Hematopoietic multipotent progenitor cell treated with erythropoietin and hydrocortisone succinate and interleukin-3 and kit ligand, for 8 days (in vitro differentiated cells): ENCODE measurements at regions not wholly inside any gene's neighbourhood (a gene's known extent, or its start where the extent isn't known, plus 50 kb on each side); places are given as distances from the start of the nearest gene placed in this dataset.
"Not testable (repeated sequence)": the region's sequence is repeated elsewhere in the genome, so short reads cannot be mapped to it uniquely, and the experiment has no call there.

ENCODE experiments used
- DNase-seq: peaks from one replicate; pipeline ENCODE4 v3.0.0-alpha.2; 2015

DNA sequence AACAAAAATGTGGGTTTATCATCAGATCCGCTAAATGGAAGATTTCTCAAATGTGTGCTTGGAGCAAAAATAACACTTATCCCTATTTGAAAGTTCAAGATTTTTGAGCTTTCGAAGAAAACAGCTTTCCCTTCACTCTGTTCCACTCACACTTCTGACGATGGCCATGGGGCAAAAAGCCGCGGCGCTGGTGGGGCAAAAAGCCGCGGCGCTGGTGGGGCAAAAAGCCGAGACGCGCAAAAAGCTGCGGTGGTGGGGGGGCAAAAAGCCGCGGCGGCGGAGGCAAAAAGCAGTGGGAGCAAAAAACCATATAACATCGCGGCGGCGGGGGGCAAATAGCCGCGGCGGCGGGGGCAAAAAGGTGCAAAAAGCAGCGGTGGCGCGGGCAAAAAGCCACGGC, 1631.5 kb downstream of the RPIA start:
- DNase-seq: not testable (repeated sequence)

- DNase-seq: not testable (repeated sequence)
Measured at GRCh38 chr2:90323612-90324558, 1632.4 kb downstream of the RPIA start.

- not testable (repeated sequence) for DNase-seq
Measured at GRCh38 chr2:90324672-90325071, 1633.2 kb downstream of the RPIA start.

- DNase-seq: not testable (repeated sequence)
Measured at GRCh38 chr2:90325796-90326353, 1634.4 kb downstream of the RPIA start.

- DNase-seq: not testable (repeated sequence)
Measured at GRCh38 chr2:90355546-90355945, 1664.1 kb downstream of the RPIA start.

DNA sequence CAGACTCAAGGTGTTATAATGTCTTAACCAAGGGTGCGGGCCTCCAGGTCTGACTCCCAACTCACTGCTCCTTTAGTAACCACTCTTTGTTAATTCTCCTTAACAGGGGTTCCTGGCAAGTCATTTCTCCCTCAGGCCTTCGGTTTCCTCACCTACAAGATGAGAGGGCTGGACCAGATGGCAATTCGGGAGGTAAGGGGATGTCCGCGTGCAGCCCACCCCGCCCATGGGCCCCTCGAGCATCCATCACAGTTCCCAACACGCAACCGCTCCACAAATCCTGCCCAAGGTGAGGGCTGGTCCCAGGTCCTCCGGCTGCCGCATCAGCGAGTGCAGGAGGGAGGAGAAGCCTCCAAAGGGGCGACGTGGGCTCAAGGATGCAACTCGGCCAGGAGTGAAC, 1667.9 kb downstream of the RPIA start:
- not testable (repeated sequence) for DNase-seq

DNA sequence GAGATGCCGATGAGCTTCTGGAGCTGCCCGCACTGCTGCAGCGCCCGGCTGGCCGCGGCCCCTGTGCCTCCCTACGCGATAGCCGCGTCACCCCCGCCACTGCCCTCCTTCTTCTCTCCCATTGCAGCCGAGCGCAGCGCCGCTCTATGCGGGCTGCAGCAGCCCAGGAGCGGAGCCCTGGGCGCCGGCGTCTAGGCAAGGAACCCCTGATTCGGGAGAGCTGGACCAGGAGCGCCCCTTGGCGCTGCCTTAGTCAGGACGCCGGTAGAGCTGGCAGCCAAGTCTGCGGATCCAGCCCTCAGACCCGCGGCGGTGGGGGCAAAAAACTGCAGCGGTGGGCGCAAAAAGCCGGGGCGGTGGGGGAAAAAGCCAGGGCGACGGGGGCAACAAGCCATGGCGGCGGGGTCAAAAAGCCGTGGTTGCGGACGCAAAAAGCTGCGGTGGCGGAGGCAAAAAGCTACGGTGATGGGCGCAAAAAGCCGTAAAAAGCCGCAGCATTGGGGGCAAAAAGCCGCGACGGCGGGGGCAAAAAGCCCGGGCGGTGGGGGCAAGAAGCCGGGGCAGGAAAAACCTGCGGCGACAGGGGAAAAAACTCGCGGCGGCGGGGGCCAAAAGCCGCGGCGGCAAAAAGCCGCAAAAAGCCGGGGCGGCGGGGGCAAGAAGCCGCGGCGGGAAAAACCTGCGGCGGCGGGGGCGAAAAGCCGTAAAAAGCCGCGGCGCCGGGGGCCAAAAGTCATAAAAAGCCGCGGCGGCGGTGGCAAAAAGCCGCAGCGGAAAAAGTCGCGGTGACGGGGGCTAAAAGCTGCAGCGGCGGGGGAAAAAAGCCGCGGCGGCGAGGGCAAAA, 1668.6 kb downstream of the RPIA start:
- DNase-seq: not testable (repeated sequence)

DNA sequence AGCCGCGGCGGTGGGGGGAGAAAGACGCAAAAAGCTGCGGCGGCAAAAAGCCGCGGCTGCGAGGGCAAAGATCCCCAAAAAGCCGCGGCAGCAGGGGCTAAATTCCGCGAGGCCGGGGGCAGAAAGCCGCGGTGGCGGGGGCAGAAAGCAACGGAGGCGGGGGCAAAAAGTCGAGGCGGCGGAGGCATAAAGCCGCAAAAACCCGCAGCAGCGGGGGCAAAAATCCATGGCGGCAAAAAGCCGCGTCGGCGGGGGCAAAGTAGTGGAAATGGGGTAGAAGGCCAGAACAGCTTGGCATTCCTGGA, 1669.2 kb downstream of the RPIA start:
- DNase-seq: not testable (repeated sequence)
